ENCODE measurements at regions not wholly inside any gene's neighbourhood (a gene's known extent, or its start where the extent isn't known, plus 50 kb on each side); places are given as distances from the start of the nearest gene placed in this dataset.

- no peak for TF ChIP-seq CTCF (IDR thresholded peaks at IDR 0.05; ENCODE audit: control extremely low read depth, extremely low read depth, low read depth, missing control alignments)
- ChIA-PET CTCF (interaction anchor here (1.8 kb wide), 1 partner anchor 19 kb away, joined by 4 read pairs; no protein-coding TSS in a partner anchor), POLR2A (no interaction called here)
- no peak for DNase-seq (ENCODE audit: extremely low spot score)
Observed at GRCh38 chr15:26109203-26109602, 246.1 kb upstream of the ATP10A start.

GRCh38 chr15:26106556-26106955 is 243.4 kb upstream of the ATP10A start:
- ChIA-PET POLR2A (no interaction called here), CTCF (no interaction called here)
- no peak for DNase-seq (ENCODE audit: extremely low spot score)
- no peak for TF ChIP-seq CTCF (IDR thresholded peaks at IDR 0.05; ENCODE audit: control extremely low read depth, extremely low read depth, low read depth, missing control alignments)

- TF ChIP-seq CTCF (IDR thresholded peaks at IDR 0.05; ENCODE audit: control extremely low read depth, extremely low read depth, low read depth, missing control alignments), result no peak
- CTCF ChIA-PET, result no interaction called here
- POLR2A ChIA-PET, result no interaction called here
- no peak for DNase-seq (ENCODE audit: extremely low spot score)
Observed at GRCh38 chr15:26103002-26103404, 239.9 kb upstream of the ATP10A start.

- no peak for DNase-seq (ENCODE audit: extremely low spot score)
- ChIA-PET POLR2A (no interaction called here), CTCF (no interaction called here)
- no peak for TF ChIP-seq CTCF (IDR thresholded peaks at IDR 0.05; ENCODE audit: control extremely low read depth, extremely low read depth, low read depth, missing control alignments)
Observed at GRCh38 chr15:26102365-26102764, 239.2 kb upstream of the ATP10A start.

- no peak for DNase-seq (ENCODE audit: extremely low spot score)
- CTCF ChIA-PET, result no interaction called here
- POLR2A ChIA-PET, result no interaction called here
- TF ChIP-seq CTCF (IDR thresholded peaks at IDR 0.05; ENCODE audit: control extremely low read depth, extremely low read depth, low read depth, missing control alignments), result no peak
Observed at GRCh38 chr15:26101443-26101842, 238.3 kb upstream of the ATP10A start.

- no peak for TF ChIP-seq CTCF (IDR thresholded peaks at IDR 0.05; ENCODE audit: control extremely low read depth, extremely low read depth, low read depth, missing control alignments)
- no peak for DNase-seq (ENCODE audit: extremely low spot score)
- ChIA-PET CTCF (no interaction called here), POLR2A (no interaction called here)
Observed at GRCh38 chr15:26098801-26099200, 235.7 kb upstream of the ATP10A start.

GRCh38 chr15:26097216-26097615 is 234.1 kb upstream of the ATP10A start:
- DNase-seq (ENCODE audit: extremely low spot score), result no peak
- TF ChIP-seq CTCF (IDR thresholded peaks at IDR 0.05; ENCODE audit: control extremely low read depth, extremely low read depth, low read depth, missing control alignments), result no peak
- ChIA-PET POLR2A (no interaction called here), CTCF (no interaction called here)
